ENCODE measurements at regions not wholly inside any gene's neighbourhood (a gene's known extent, or its start where the extent isn't known, plus 50 kb on each side); places are given as distances from the start of the nearest gene placed in this dataset.
"Not testable (repeated sequence)": the region's sequence is repeated elsewhere in the genome, so short reads cannot be mapped to it uniquely, and the experiment has no call there.

GRCh38 chr14:21846227-21846885 lies 172.7 kb upstream of the OR4E1 start:
- peak; percentile 40 to 46 for DNase-seq (ENCODE audit: low read depth in 2 of 2)

- no peak for DNase-seq (ENCODE audit: low read depth in 2 of 2)
Measured at GRCh38 chr14:21840765-21841164, 167.1 kb upstream of the OR4E1 start.

GRCh38 chr14:21833836-21834235 lies 160.2 kb upstream of the OR4E1 start:
- no peak for DNase-seq (ENCODE audit: low read depth in 2 of 2)

GRCh38 chr14:21825845-21826244 lies 152.2 kb upstream of the OR4E1 start:
- no peak for DNase-seq (ENCODE audit: low read depth in 2 of 2)

DNA sequence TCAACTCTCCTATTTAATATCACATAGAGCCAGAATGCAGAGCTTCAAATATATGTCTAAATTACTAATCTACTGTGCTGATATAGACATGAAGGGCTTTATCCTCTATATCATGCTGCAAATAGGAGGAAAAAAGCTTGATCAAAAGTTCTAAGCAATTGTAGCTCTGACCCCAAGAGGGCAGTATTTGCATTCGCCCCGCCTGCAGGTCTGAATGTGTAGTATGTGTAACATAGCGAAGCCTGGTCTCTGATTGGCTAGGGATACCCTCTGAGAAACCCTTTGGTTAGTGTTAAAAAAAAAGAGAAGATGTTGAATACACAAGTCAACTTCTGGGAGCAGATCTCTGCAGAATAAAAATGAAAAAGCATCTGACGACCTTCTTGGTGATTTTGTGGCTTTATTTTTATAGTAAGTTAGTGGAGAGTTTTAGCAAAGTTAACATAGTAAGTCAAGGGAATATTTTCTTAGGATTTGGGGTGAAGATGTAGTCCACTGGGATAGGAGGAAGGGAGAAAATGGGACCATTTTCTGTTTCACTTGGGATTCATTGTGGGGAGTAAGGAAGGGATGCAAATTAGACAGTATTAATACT lies 151.6 kb upstream of the OR4E1 start:
- no peak for DNase-seq (ENCODE audit: low read depth in 2 of 2)

- DNase-seq (ENCODE audit: low read depth in 2 of 2): no peak
Measured at GRCh38 chr14:21822109-21822508, 148.5 kb upstream of the OR4E1 start.

DNA sequence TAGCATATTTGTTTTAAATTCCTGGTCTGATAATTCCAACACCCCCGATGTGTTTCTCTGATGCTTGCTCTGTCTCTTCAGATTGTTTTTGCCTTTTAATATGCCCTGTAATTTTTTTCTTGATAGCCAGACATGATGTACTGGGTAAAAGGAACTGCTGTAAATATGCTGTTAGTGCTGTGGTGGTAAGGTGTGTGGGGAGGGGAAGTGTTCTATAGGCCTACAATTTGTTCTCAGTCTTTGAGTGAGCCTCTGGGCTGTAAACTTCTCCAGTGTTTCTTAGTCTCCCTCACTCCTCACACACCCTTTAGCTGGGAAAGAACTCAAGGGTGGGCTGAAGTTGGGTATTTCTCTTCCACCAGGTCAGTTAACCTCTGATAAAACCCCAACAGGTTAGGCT lies 147.0 kb upstream of the OR4E1 start:
- no peak for DNase-seq (ENCODE audit: low read depth in 2 of 2)

GRCh38 chr14:21819891-21820290 lies 146.3 kb upstream of the OR4E1 start:
- not testable (repeated sequence) for DNase-seq (ENCODE audit: low read depth in 2 of 2)

- not testable (repeated sequence) for DNase-seq (ENCODE audit: low read depth in 2 of 2)
Measured at GRCh38 chr14:21817010-21817409, 143.4 kb upstream of the OR4E1 start.

DNA sequence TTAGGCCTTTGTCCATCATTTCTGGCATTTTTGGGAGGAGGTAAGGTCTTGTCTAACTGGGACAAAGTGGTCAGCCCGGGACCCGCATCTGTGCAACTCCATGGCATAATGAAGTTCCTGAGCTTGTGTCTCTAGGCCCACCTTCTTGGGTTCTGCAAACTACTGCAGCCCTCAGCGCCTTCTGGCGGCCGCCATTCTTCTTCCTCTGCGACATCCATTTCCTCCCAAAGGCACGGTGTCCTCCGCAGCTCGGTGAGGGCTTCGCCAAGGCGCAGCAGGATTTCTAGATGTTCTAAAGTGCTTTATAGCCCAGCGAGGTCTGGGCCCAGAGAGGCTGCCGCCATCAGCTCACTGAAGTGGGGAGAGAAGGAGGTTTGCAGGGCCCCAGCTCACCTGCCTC lies 134.4 kb upstream of the OR4E1 start:
- DNase-seq (ENCODE audit: low read depth in 2 of 2): no peak

- DNase-seq (ENCODE audit: low read depth in 2 of 2): no peak
Measured at GRCh38 chr14:21804981-21805380, 131.4 kb upstream of the OR4E1 start.

GRCh38 chr14:21802441-21802840 lies 128.8 kb upstream of the OR4E1 start:
- DNase-seq (ENCODE audit: low read depth in 2 of 2): no peak

GRCh38 chr14:21796916-21797315 lies 123.3 kb upstream of the OR4E1 start:
- DNase-seq (ENCODE audit: low read depth in 2 of 2): no peak

- DNase-seq (ENCODE audit: low read depth in 2 of 2): no peak
Measured at GRCh38 chr14:21795456-21795855, 121.8 kb upstream of the OR4E1 start.

- DNase-seq (ENCODE audit: low read depth in 2 of 2): no peak
Measured at GRCh38 chr14:21791749-21792148, 118.1 kb upstream of the OR4E1 start.

DNA sequence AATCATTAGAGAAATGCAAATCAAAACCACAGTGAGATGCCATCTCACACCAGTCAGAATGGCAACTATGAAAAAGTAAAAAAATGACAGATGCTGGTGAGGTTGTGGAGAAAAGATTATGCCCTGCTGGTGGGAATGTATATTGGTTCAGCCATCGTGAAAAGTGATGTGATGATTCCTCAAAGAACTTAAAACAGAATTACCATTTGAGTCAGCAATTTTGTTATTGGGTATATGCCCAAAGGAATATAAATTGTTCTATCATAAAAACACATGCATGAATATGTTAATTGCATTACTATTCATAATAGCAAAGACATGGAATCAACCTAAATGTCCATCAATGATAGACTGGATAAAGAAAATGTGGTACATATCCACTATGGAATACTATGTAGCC lies 115.1 kb upstream of the OR4E1 start:
- DNase-seq (ENCODE audit: low read depth in 2 of 2): not testable (repeated sequence)

GRCh38 chr14:21787242-21787641 lies 113.6 kb upstream of the OR4E1 start:
- DNase-seq (ENCODE audit: low read depth in 2 of 2): not testable (repeated sequence)

DNA sequence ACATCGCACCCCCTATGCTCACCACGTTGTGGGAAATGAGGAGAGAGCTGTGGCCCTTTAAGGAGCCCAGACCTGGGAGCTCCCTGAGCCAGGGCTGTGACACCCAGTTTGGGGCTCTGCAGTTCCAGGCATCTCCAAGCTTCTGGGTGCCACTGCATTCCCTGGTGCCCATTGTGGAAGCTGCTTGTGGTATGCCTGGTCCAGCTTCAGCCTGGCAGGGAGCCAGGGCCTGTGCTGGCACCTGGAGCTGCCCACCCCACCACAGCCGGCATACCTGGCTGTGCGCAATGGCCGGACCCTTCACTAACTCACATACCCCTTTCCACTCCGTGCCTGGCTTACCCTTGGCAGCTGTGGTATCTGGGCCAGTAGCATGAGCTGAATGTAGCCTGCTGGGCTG lies 107.9 kb upstream of the OR4E1 start:
- no peak for DNase-seq (ENCODE audit: low read depth in 2 of 2)

- no peak for DNase-seq (ENCODE audit: low read depth in 2 of 2)
Measured at GRCh38 chr14:21780429-21781084, 106.9 kb upstream of the OR4E1 start.

DNA sequence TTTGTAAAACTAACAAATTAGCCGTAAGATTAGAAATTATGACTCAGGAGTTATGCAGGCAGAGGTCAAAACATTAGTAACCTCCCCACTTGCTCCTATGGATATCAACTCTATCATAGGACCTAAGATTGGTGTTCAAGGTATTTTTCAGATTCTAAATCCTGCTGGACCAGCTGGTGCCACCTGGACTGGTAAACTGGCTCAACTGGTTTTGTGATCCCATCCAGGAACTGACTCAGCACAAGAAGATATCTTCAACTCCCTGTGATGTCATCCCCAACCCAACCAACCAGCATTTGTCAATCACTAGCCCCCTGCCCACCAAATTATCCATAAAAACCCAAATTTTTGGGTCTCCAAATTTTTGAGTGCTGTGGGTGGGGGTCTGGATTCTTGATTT lies 98.1 kb upstream of the OR4E1 start:
- no peak for DNase-seq (ENCODE audit: low read depth in 2 of 2)

DNA sequence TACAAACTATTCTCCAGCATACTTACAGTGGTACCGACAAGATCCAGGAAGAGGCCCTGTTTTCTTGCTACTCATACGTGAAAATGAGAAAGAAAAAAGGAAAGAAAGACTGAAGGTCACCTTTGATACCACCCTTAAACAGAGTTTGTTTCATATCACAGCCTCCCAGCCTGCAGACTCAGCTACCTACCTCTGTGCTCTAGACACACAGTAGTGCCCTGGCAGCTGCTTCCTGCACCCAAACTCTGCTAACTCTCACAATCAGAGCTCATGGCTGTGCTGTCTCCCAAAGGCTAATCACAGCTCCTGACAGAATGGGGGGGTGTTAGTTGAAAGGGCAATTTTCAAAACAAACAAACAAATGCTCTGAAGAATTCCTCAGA lies 95.2 kb upstream of the OR4E1 start:
- DNase-seq (ENCODE audit: low read depth in 2 of 2): no peak

DNA sequence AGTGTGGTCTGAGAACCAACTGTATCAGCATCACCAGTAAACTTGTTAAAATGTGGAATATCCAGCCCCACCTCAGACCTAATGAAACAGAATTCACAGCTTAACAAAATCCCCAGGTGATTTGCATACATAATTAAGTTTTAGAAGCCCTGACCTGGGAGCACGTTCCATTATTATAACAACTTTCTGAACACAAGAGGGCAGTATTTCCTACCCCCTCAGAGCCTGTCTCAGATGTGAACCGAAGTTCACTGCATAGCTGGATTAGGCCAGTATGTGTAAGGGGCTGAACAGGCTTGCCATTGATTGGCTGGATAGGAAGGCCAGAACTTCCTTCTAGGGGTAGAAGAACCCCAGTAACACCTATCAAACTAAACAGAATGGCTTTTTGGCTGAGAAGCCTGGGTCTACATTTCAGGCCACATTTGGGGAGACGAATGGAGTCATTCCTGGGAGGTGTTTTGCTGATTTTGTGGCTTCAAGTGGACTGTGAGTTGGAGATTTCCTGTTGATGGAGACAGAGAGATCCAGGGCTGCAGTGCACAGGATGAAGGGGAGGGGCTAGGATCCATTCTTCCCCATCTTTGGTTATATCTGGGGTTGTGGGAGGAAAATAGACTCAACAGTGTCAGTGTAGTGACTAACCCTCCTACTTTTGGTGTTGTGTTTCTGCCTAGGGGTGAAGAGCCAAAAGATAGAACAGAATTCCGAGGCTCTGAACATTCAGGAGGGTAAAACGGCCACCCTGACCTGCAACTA lies 94.7 kb upstream of the OR4E1 start:
- DNase-seq (ENCODE audit: low read depth in 2 of 2): no peak

- not testable (repeated sequence) for DNase-seq (ENCODE audit: low read depth in 2 of 2)
Measured at GRCh38 chr14:21760360-21760759, 86.7 kb upstream of the OR4E1 start.
